Uterus (tissue), 2 donors: ENCODE measurements at regions not wholly inside any gene's neighbourhood (a gene's known extent, or its start where the extent isn't known, plus 50 kb on each side); places are given as distances from the start of the nearest gene placed in this dataset.

Source experiments
- CTCF ChIP-seq, 4 experiments: fragments of 200-600 bp in 2 of 4; fragments of 450-650 bp in 2 of 4; sonication (generic) in 2 of 4; IDR thresholded peaks; one replicate each; pipeline ENCODE4 v1.5.1; 2016 to 2019; ENCODE audit warnings: antibody characterized with exemption in 4 of 4, mild to moderate bottlenecking in 2 of 4, moderate library complexity in 1 of 4
- POLR2A ChIP-seq, 2 donors: fragments of 450-650 bp; IDR thresholded peaks; one replicate each; pipeline ENCODE4 v1.6.1; 2016; ENCODE audit warnings: antibody characterized with exemption in 2 of 2, mild to moderate bottlenecking in 1 of 2, moderate library complexity in 1 of 2

DNA sequence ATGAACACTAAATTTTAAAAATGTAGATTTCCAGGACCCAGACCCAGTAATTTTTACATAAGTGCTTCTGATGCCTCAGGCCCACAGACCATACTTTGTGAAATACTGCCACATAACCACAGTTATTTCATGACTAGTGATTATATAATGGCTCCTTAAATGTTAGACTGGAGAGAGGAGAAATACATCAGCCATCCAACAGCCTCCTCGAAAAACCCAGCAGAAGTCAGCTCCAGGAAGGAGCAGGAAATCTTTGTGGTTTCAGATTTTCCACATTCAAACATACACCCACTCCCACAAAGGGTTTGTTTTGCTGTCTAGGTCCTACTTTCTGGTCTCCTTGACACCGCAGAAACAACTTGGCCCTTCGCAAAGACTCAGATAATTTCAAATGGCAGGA, 455.2 kb downstream of the DTWD2 start:
- no peak for TF ChIP-seq CTCF (IDR thresholded peaks at IDR 0.05)
- no peak for TF ChIP-seq POLR2A (IDR thresholded peaks at IDR 0.05)
